ENCODE measurements at regions not wholly inside any gene's neighbourhood (a gene's known extent, or its start where the extent isn't known, plus 50 kb on each side); places are given as distances from the start of the nearest gene placed in this dataset.

DNA sequence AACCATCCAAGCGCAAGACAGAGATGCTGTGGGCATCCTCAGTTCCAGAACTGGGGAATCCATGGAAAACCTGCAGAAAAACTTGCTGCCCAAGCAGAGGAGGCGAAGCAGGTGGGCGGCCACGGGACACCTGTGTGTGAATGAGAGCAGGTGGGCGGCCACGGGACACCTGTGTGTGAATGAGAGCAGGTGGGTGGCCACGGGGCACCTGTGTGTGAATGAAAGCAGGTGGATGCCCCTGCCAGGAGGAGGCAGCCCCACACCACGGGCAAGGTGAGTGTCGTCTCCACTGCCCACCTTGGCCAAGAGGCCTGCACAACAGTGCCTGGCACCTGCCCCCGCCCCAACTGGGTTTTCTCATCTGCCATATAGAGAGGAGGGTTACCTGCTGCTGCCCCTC, 59.2 kb downstream of the GSC start:
- Histone ChIP-seq H3K9me2 (replicated peaks; ENCODE audit: insufficient read depth, low read length) (no peaks in the 10 kb centered on the region), H4K20me1 (ENCODE audit: insufficient read depth, low read length) (no peaks in the 10 kb centered on the region), H3K79me2 (ENCODE audit: low read length) (no peaks in the 10 kb centered on the region), H3K4me3 (ENCODE audit: low read length) (no peak overlapping the region), H2AFZ (ENCODE audit: low read length) (no peak overlapping the region), H3F3A (ENCODE audit: insufficient read depth, low read length) (no peaks in the 10 kb centered on the region), H3K27ac (ENCODE audit: low read length) (no peak overlapping the region), H3K4me1 (ENCODE audit: low read length) (no peaks in the 10 kb centered on the region), H3K9ac (ENCODE audit: low read length) (no peak overlapping the region), H3K4me2 (ENCODE audit: low read depth, low read length) (no peak overlapping the region), H3K9me3 (replicated peaks; ENCODE audit: insufficient read depth, low read length) (no peaks in the 10 kb centered on the region), H3K27me3 (replicated peaks; ENCODE audit: insufficient read depth, low read length) (no peaks in the 10 kb centered on the region), H3K36me3 (replicated peaks; ENCODE audit: insufficient read depth, low read length) (no peaks in the 10 kb centered on the region)
- TF ChIP-seq EZH2phosphoT487 (IDR thresholded peaks at IDR 0.05; ENCODE audit: low read length) (no peak), EZH2 (optimal IDR thresholded peaks at IDR 0.05; ENCODE audit: low read depth, low read length) (no peak)
- TF ChIP-seq, protein P1, sequence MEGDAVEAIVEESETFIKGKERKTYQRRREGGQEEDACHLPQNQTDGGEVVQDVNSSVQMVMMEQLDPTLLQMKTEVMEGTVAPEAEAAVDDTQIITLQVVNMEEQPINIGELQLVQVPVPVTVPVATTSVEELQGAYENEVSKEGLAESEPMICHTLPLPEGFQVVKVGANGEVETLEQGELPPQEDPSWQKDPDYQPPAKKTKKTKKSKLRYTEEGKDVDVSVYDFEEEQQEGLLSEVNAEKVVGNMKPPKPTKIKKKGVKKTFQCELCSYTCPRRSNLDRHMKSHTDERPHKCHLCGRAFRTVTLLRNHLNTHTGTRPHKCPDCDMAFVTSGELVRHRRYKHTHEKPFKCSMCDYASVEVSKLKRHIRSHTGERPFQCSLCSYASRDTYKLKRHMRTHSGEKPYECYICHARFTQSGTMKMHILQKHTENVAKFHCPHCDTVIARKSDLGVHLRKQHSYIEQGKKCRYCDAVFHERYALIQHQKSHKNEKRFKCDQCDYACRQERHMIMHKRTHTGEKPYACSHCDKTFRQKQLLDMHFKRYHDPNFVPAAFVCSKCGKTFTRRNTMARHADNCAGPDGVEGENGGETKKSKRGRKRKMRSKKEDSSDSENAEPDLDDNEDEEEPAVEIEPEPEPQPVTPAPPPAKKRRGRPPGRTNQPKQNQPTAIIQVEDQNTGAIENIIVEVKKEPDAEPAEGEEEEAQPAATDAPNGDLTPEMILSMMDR (IDR thresholded peaks at IDR 0.05; ENCODE audit: low read length) = no peak
- no peak for DNase-seq

DNA sequence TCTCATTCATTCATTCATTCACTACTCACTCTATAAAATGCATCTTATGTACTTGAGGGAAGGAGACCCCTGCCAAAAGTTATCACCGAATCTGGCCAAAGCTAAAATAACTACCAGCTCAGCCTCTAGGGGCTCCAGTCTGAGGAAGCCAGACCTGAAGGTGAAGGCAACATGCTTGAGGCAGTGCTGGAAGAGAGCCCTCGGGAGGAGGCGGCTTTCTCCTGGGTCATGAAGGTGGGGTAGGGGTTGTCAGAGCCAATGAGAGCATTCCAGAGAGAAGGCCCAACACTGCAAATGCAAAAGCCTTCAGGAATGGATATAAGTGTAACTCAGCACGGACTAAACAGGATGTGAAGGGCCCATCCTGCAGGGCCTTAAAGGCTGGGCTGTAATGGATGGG, 62.4 kb downstream of the GSC start:
- H3K79me2 ChIP-seq (ENCODE audit: low read length) = no peaks in the 10 kb centered on the region
- TF ChIP-seq EZH2phosphoT487 (IDR thresholded peaks at IDR 0.05; ENCODE audit: low read length) = no peak
- TF ChIP-seq EZH2 (optimal IDR thresholded peaks at IDR 0.05; ENCODE audit: low read depth, low read length) = no peak
- TF ChIP-seq, protein P1 (IDR thresholded peaks at IDR 0.05; ENCODE audit: low read length) = no peak
- H4K20me1 ChIP-seq (ENCODE audit: insufficient read depth, low read length) = no peaks in the 10 kb centered on the region
- no peak overlapping the region for H2AFZ ChIP-seq (ENCODE audit: low read length)
- no peaks in the 10 kb centered on the region for H3K4me1 ChIP-seq (ENCODE audit: low read length)
- H3K4me2 ChIP-seq (ENCODE audit: low read depth, low read length) = no peak overlapping the region
- H3F3A ChIP-seq (ENCODE audit: insufficient read depth, low read length) = no peaks in the 10 kb centered on the region
- H3K27me3 ChIP-seq (replicated peaks; ENCODE audit: insufficient read depth, low read length) = no peaks in the 10 kb centered on the region
- no peaks in the 10 kb centered on the region for H3K9me3 ChIP-seq (replicated peaks; ENCODE audit: insufficient read depth, low read length)
- no peaks in the 10 kb centered on the region for H3K36me3 ChIP-seq (replicated peaks; ENCODE audit: insufficient read depth, low read length)
- no peak overlapping the region for H3K27ac ChIP-seq (ENCODE audit: low read length)
- DNase-seq = no peak
- no peak overlapping the region for H3K9ac ChIP-seq (ENCODE audit: low read length)
- H3K9me2 ChIP-seq (replicated peaks; ENCODE audit: insufficient read depth, low read length) = no peaks in the 10 kb centered on the region
- no peak overlapping the region for H3K4me3 ChIP-seq (ENCODE audit: low read length)

DNA sequence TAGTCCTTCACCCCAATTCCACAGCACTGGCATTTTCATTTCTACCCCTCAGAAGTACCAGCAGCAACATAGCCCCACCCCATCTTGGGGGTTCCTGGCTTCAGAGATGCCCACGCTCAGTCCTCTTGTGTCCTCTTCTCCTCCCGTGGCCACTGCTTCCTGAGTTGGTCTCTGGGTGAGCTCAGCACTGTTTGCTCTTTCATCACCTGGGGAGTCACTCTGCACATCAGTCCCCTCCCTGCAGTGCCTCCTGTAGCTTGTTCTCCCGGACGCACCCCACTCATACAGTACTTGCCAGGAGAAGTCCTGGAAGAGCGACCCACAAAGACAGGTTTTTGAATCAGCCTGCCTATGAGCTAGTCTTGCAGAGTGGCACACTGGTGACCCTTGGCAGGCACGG, 63.8 kb downstream of the GSC start:
- no peaks in the 10 kb centered on the region for H3F3A ChIP-seq (ENCODE audit: insufficient read depth, low read length)
- H3K4me2 ChIP-seq (ENCODE audit: low read depth, low read length) = no peak overlapping the region
- no peak overlapping the region for H3K4me3 ChIP-seq (ENCODE audit: low read length)
- TF ChIP-seq EZH2phosphoT487 (IDR thresholded peaks at IDR 0.05; ENCODE audit: low read length) = no peak
- TF ChIP-seq EZH2 (optimal IDR thresholded peaks at IDR 0.05; ENCODE audit: low read depth, low read length) = no peak
- TF ChIP-seq, protein P1 (IDR thresholded peaks at IDR 0.05; ENCODE audit: low read length) = no peak
- no peak overlapping the region for H2AFZ ChIP-seq (ENCODE audit: low read length)
- no peaks in the 10 kb centered on the region for H3K79me2 ChIP-seq (ENCODE audit: low read length)
- H3K9me3 ChIP-seq (replicated peaks; ENCODE audit: insufficient read depth, low read length) = no peaks in the 10 kb centered on the region
- no peaks in the 10 kb centered on the region for H3K27me3 ChIP-seq (replicated peaks; ENCODE audit: insufficient read depth, low read length)
- no peak for DNase-seq
- no peaks in the 10 kb centered on the region for H4K20me1 ChIP-seq (ENCODE audit: insufficient read depth, low read length)
- H3K36me3 ChIP-seq (replicated peaks; ENCODE audit: insufficient read depth, low read length) = no peaks in the 10 kb centered on the region
- H3K27ac ChIP-seq (ENCODE audit: low read length) = no peak overlapping the region
- H3K4me1 ChIP-seq (ENCODE audit: low read length) = no peaks in the 10 kb centered on the region
- no peaks in the 10 kb centered on the region for H3K9me2 ChIP-seq (replicated peaks; ENCODE audit: insufficient read depth, low read length)
- H3K9ac ChIP-seq (ENCODE audit: low read length) = no peak overlapping the region

All from MM.1S (cell line).